ENCODE measurements at regions not wholly inside any gene's neighbourhood (a gene's known extent, or its start where the extent isn't known, plus 50 kb on each side); places are given as distances from the start of the nearest gene placed in this dataset.

- no peaks in the 10 kb centered on the region for H3K27me3 Mint-ChIP-seq
- peaks cover 2% of the 10 kb centered on the region for H3K9me3 Mint-ChIP-seq
- intact Hi-C loops (cut with micrococcal nuclease), result no loop called here
- ChIA-PET CTCF (no interaction called here), POLR2A (no interaction called here)
- ATAC-seq, result no peak
- DNase-seq, result no peak
- no peaks in the 10 kb centered on the region for H3K4me1 Mint-ChIP-seq (ENCODE audit: low read depth)
- no peaks in the 10 kb centered on the region for H3K36me3 Mint-ChIP-seq (ENCODE audit: low read depth)
- TF ChIP-seq, protein P1, sequence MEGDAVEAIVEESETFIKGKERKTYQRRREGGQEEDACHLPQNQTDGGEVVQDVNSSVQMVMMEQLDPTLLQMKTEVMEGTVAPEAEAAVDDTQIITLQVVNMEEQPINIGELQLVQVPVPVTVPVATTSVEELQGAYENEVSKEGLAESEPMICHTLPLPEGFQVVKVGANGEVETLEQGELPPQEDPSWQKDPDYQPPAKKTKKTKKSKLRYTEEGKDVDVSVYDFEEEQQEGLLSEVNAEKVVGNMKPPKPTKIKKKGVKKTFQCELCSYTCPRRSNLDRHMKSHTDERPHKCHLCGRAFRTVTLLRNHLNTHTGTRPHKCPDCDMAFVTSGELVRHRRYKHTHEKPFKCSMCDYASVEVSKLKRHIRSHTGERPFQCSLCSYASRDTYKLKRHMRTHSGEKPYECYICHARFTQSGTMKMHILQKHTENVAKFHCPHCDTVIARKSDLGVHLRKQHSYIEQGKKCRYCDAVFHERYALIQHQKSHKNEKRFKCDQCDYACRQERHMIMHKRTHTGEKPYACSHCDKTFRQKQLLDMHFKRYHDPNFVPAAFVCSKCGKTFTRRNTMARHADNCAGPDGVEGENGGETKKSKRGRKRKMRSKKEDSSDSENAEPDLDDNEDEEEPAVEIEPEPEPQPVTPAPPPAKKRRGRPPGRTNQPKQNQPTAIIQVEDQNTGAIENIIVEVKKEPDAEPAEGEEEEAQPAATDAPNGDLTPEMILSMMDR (IDR thresholded peaks at IDR 0.05), result no peak
- H3K27ac Mint-ChIP-seq, result no peak overlapping the region
- no peak overlapping the region for H3K4me3 Mint-ChIP-seq
These were observed 103.0 kb upstream of the ESRRG start for GRCh38 chr1:216826214-216826613.

GRCh38 chr1:216825557-216825956 lies 102.3 kb upstream of the ESRRG start:
- no peak for ATAC-seq
- no peaks in the 10 kb centered on the region for H3K36me3 Mint-ChIP-seq (ENCODE audit: low read depth)
- ChIA-PET POLR2A (no interaction called here), CTCF (no interaction called here)
- intact Hi-C loops (cut with micrococcal nuclease), result no loop called here
- DNase-seq, result no peak
- TF ChIP-seq, protein P1 (IDR thresholded peaks at IDR 0.05), result no peak
- no peak overlapping the region for H3K4me3 Mint-ChIP-seq
- peaks cover 2% of the 10 kb centered on the region for H3K9me3 Mint-ChIP-seq
- H3K27ac Mint-ChIP-seq, result no peak overlapping the region
- H3K4me1 Mint-ChIP-seq (ENCODE audit: low read depth), result no peaks in the 10 kb centered on the region
- no peaks in the 10 kb centered on the region for H3K27me3 Mint-ChIP-seq

GRCh38 chr1:216824511-216824910 lies 101.3 kb upstream of the ESRRG start:
- ChIA-PET POLR2A (no interaction called here), CTCF (interaction anchor here (1.5 kb wide), 1 partner anchor 11 kb away, joined by 3 read pairs; no protein-coding TSS in a partner anchor)
- no peak overlapping the region for H3K27ac Mint-ChIP-seq
- TF ChIP-seq, protein P1 (IDR thresholded peaks at IDR 0.05), result no peak
- no peaks in the 10 kb centered on the region for H3K9me3 Mint-ChIP-seq
- no peak overlapping the region for H3K4me3 Mint-ChIP-seq
- ATAC-seq (no peak), DNase-seq (no peak)
- no peaks in the 10 kb centered on the region for H3K27me3 Mint-ChIP-seq
- H3K36me3 Mint-ChIP-seq (ENCODE audit: low read depth), result no peaks in the 10 kb centered on the region
- intact Hi-C loops (cut with micrococcal nuclease), result no loop called here
- H3K4me1 Mint-ChIP-seq (ENCODE audit: low read depth), result no peaks in the 10 kb centered on the region

GRCh38 chr1:216823731-216824130 lies 100.5 kb upstream of the ESRRG start:
- no peaks in the 10 kb centered on the region for H3K9me3 Mint-ChIP-seq
- TF ChIP-seq, protein P1 (IDR thresholded peaks at IDR 0.05), result no peak
- no peaks in the 10 kb centered on the region for H3K36me3 Mint-ChIP-seq (ENCODE audit: low read depth)
- ATAC-seq (no peak), DNase-seq (no peak)
- H3K4me3 Mint-ChIP-seq, result no peak overlapping the region
- ChIA-PET CTCF (interaction anchor here (0.9 to 1.5 kb wide), 2 partner anchors 10 to 36 kb away, joined by 3 read pairs; no protein-coding TSS in a partner anchor), POLR2A (no interaction called here)
- H3K27me3 Mint-ChIP-seq, result no peaks in the 10 kb centered on the region
- H3K27ac Mint-ChIP-seq, result no peak overlapping the region
- intact Hi-C loops (cut with micrococcal nuclease), result no loop called here
- no peaks in the 10 kb centered on the region for H3K4me1 Mint-ChIP-seq (ENCODE audit: low read depth)

DNA sequence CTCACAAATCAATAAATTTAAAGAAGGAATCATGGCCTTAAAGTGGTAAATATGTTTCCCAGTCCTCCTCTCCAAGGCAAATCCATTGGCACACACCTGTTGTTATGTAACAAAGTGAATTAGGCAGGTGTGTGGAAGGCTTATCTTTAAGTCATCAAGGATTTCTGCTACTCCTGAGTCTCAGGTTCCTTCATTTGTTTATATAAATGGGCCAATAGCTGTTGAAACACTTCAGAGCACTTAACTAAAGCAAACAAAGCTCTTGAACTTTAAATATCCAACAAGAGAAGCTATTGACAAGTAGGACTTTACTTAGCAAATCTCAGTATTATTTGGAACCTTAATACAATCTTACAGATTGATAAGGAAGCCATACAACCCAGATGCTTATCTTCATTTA lies 99.3 kb upstream of the ESRRG start:
- H3K4me3 Mint-ChIP-seq, result no peak overlapping the region
- CTCF ChIA-PET, result interaction anchor here (0.8 to 1.4 kb wide), 2 partner anchors 9 to 15 kb away, joined by 3 read pairs; no protein-coding TSS in a partner anchor
- POLR2A ChIA-PET, result no interaction called here
- H3K36me3 Mint-ChIP-seq (ENCODE audit: low read depth), result no peaks in the 10 kb centered on the region
- H3K27ac Mint-ChIP-seq, result no peak overlapping the region
- TF ChIP-seq, protein P1 (IDR thresholded peaks at IDR 0.05), result no peak
- H3K27me3 Mint-ChIP-seq, result no peaks in the 10 kb centered on the region
- ATAC-seq, result no peak
- intact Hi-C loops (cut with micrococcal nuclease), result no loop called here
- no peaks in the 10 kb centered on the region for H3K4me1 Mint-ChIP-seq (ENCODE audit: low read depth)
- no peak for DNase-seq
- no peaks in the 10 kb centered on the region for H3K9me3 Mint-ChIP-seq
